CD4-positive, alpha-beta T cell treated with Interleukin-4 for 1 hour (primary cell): ENCODE measurements at regions not wholly inside any gene's neighbourhood (a gene's known extent, or its start where the extent isn't known, plus 50 kb on each side); places are given as distances from the start of the nearest gene placed in this dataset.

Experiments used
- DNase-seq, 2 donors: peaks; one replicate each; pipeline ENCODE4 v3.0.0-alpha.2; 2020 to 2022

GRCh38 chr3:148235566-148235965 lies 462.1 kb upstream of the AGTR1 start:
- DNase-seq, result no peak

GRCh38 chr3:148238421-148238821 lies 459.3 kb upstream of the AGTR1 start:
- DNase-seq, result no peak

- DNase-seq, result no peak
These were observed 457.4 kb upstream of the AGTR1 start for GRCh38 chr3:148240351-148240750.

- DNase-seq, result no peak
These were observed 454.1 kb upstream of the AGTR1 start for GRCh38 chr3:148243609-148244008.

GRCh38 chr3:148246291-148246923 lies 451.3 kb upstream of the AGTR1 start:
- no peak for DNase-seq

- no peak for DNase-seq
These were observed 444.0 kb upstream of the AGTR1 start for GRCh38 chr3:148253713-148254112.

GRCh38 chr3:148254402-148254801 lies 443.3 kb upstream of the AGTR1 start:
- no peak for DNase-seq

GRCh38 chr3:148255981-148256969 lies 441.4 kb upstream of the AGTR1 start:
- DNase-seq, result no peak

GRCh38 chr3:148262980-148263379 lies 434.7 kb upstream of the AGTR1 start:
- no peak for DNase-seq

- no peak for DNase-seq
These were observed 431.9 kb upstream of the AGTR1 start for GRCh38 chr3:148265841-148266240.

GRCh38 chr3:148266341-148266740 lies 431.4 kb upstream of the AGTR1 start:
- no peak for DNase-seq

GRCh38 chr3:148269816-148270215 lies 427.9 kb upstream of the AGTR1 start:
- no peak for DNase-seq

- no peak for DNase-seq
These were observed 417.0 kb upstream of the AGTR1 start for GRCh38 chr3:148280623-148281242.

- DNase-seq, result no peak
These were observed 408.5 kb upstream of the AGTR1 start for GRCh38 chr3:148289159-148289558.

GRCh38 chr3:148297013-148297412 lies 400.7 kb upstream of the AGTR1 start:
- DNase-seq, result no peak

GRCh38 chr3:148307443-148307843 lies 390.3 kb upstream of the AGTR1 start:
- no peak for DNase-seq

- DNase-seq, result peak in 1 of 2 donors; percentile 6
These were observed 388.2 kb upstream of the AGTR1 start for GRCh38 chr3:148309390-148310035.

- DNase-seq, result no peak
These were observed 381.9 kb upstream of the AGTR1 start for GRCh38 chr3:148315756-148316155.

GRCh38 chr3:148318240-148318639 lies 379.5 kb upstream of the AGTR1 start:
- DNase-seq, result no peak

GRCh38 chr3:148319161-148319915 lies 378.4 kb upstream of the AGTR1 start:
- DNase-seq, result no peak

- DNase-seq, result no peak
These were observed 377.7 kb upstream of the AGTR1 start for GRCh38 chr3:148319960-148320359.

GRCh38 chr3:148329481-148330235 lies 368.0 kb upstream of the AGTR1 start:
- DNase-seq, result no peak
